Neural crest cell (in vitro differentiated cells): ENCODE measurements at regions not wholly inside any gene's neighbourhood (a gene's known extent, or its start where the extent isn't known, plus 50 kb on each side); places are given as distances from the start of the nearest gene placed in this dataset.
A peak's percentile ranks its signal among the peaks of the same experiment; 100 is the strongest.

ENCODE experiments used
- DNase-seq: peaks from one replicate; pipeline ENCODE4 v3.0.0; 2021; ENCODE audit warnings: low read depth, mixed read lengths, low spot score
- H3K27ac Mint-ChIP-seq: one replicate; pipeline ENCODE4 v1.8.0; 2021; ENCODE audit warnings: mild to moderate bottlenecking, mixed read lengths; ENCODE audit not compliant: unreplicated experiment
- H3K27me3 Mint-ChIP-seq: 2 replicates; pipeline ENCODE4 v1.8.0; 2021; ENCODE audit warnings: low read depth, mild to moderate bottlenecking, mixed read lengths
- H3K36me3 Mint-ChIP-seq: 2 replicates; pipeline ENCODE4 v1.8.0; 2021; ENCODE audit warnings: low read depth, mild to moderate bottlenecking, mixed read lengths
- H3K4me1 Mint-ChIP-seq: 2 replicates; pipeline ENCODE4 v1.8.0; 2021; ENCODE audit warnings: mixed read lengths
- H3K4me3 Mint-ChIP-seq: one replicate; pipeline ENCODE4 v1.8.0; 2021; ENCODE audit warnings: mild to moderate bottlenecking, mixed read lengths
- H3K9me3 Mint-ChIP-seq: 2 replicates; pipeline ENCODE4 v1.8.0; 2021; ENCODE audit warnings: mixed read lengths
- CTCF ChIP-seq: fragments of 200-600 bp; sonication (generic); conservative IDR thresholded peaks from 2 replicates; pipeline ENCODE4 v1.5.0; 2021; ENCODE audit warnings: antibody characterized with exemption, mild to moderate bottlenecking

DNA sequence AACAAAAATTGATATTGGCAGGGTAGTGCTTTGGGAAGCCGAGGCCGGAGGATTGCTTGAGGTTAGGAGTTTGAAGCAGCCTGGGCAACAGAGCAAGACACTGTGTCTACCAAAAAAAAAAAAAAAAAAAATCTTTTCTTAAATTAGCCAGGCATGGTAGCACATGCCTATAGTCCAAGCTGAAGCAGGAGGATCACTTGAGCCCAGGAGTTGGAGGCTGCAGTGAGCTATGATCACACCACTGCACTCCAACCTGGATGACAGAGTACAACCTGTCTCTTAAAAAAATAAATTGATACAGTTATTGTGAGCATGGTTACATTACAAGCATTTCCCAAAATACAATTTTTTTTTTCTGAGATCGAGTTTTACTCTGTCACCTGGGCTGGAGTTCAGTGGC lies 59.4 kb upstream of the SVIL start:
- Mint-ChIP-seq H3K36me3 (peaks cover 7% of the 10 kb centered on the region), H3K4me1 (peaks cover 9% of the 10 kb centered on the region), H3K27me3 (no peaks in the 10 kb centered on the region), H3K4me3 (peak overlapping the region; percentile 5), H3K27ac (no peak overlapping the region), H3K9me3 (no peaks in the 10 kb centered on the region)
- TF ChIP-seq CTCF, result no peak
- DNase-seq, result no peak

- DNase-seq, result no peak
- H3K36me3 Mint-ChIP-seq, result peaks cover 7% of the 10 kb centered on the region
- H3K27ac Mint-ChIP-seq, result no peak overlapping the region
- H3K4me3 Mint-ChIP-seq, result no peak overlapping the region
- H3K9me3 Mint-ChIP-seq, result no peaks in the 10 kb centered on the region
- no peak for TF ChIP-seq CTCF
- H3K4me1 Mint-ChIP-seq, result peaks cover 26% of the 10 kb centered on the region
- H3K27me3 Mint-ChIP-seq, result no peaks in the 10 kb centered on the region
Observed at GRCh38 chr10:29692121-29692539, 57.4 kb upstream of the SVIL start.

DNA sequence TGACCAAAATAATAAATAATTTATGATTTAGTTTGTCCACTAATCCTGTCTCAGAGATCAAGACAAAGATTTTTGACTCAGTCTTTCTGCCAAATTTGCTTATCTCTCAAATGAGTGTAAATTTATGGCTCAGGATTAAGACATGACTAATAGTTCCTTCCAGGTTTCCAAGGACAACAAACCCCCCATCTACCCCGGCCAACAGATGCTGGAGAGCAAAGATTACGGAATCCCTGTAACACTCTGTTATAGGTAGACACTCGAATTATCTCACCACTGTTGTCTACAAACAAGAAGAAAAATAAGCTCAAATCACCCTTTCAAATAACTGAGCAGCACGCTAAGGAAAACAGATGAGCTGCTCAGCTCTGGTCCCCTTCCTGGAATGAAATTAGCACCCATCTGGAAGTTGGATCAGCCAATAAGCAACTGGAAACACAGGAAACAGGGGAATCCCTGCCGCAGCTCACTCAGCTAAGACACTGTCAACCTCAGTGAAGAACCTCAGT lies 56.8 kb upstream of the SVIL start:
- Mint-ChIP-seq H3K4me1 (peaks cover 29% of the 10 kb centered on the region), H3K4me3 (no peak overlapping the region), H3K27me3 (no peaks in the 10 kb centered on the region), H3K9me3 (no peaks in the 10 kb centered on the region), H3K27ac (no peak overlapping the region), H3K36me3 (peaks cover 8% of the 10 kb centered on the region)
- no peak for DNase-seq
- no peak for TF ChIP-seq CTCF

GRCh38 chr10:29689001-29689400 lies 54.2 kb upstream of the SVIL start:
- H3K27me3 Mint-ChIP-seq, result no peaks in the 10 kb centered on the region
- no peak for TF ChIP-seq CTCF
- H3K4me1 Mint-ChIP-seq, result peaks cover 29% of the 10 kb centered on the region
- no peaks in the 10 kb centered on the region for H3K9me3 Mint-ChIP-seq
- H3K36me3 Mint-ChIP-seq, result peaks cover 20% of the 10 kb centered on the region
- no peak for DNase-seq
- no peak overlapping the region for H3K4me3 Mint-ChIP-seq
- peak overlapping the region; percentile 64 for H3K27ac Mint-ChIP-seq

- Mint-ChIP-seq H3K36me3 (peaks cover 23% of the 10 kb centered on the region), H3K27ac (peak overlapping the region; percentile 52), H3K9me3 (no peaks in the 10 kb centered on the region), H3K27me3 (no peaks in the 10 kb centered on the region), H3K4me1 (peaks cover 29% of the 10 kb centered on the region), H3K4me3 (no peak overlapping the region)
- peak; percentile 6 for DNase-seq
- TF ChIP-seq CTCF, result no peak
Observed at GRCh38 chr10:29688230-29688661, 53.5 kb upstream of the SVIL start.
